ENCODE measurements at regions not wholly inside any gene's neighbourhood (a gene's known extent, or its start where the extent isn't known, plus 50 kb on each side); places are given as distances from the start of the nearest gene placed in this dataset.

- no peak for TF ChIP-seq TAF1 (IDR thresholded peaks at IDR 0.05; ENCODE audit: borderline replicate concordance, insufficient read depth, low read length)
- no peak for TF ChIP-seq REST (IDR thresholded peaks at IDR 0.05; ENCODE audit: insufficient read depth in 1 of 2, low read depth in 2 of 2, low read length in 2 of 2)
- TF ChIP-seq POLR2AphosphoS5 (IDR thresholded peaks at IDR 0.05; ENCODE audit: low read depth, low read length): no peak
Observed at GRCh38 chr1:58096714-58097113, 449.8 kb downstream of the OMA1 start.
